Breast epithelium (tissue), 3 donors: ENCODE measurements at regions not wholly inside any gene's neighbourhood (a gene's known extent, or its start where the extent isn't known, plus 50 kb on each side); places are given as distances from the start of the nearest gene placed in this dataset.

Source experiments
- POLR2A ChIP-seq: fragments of 450-650 bp; IDR thresholded peaks from one replicate; pipeline ENCODE4 v1.6.1; 2016; ENCODE audit warnings: antibody characterized with exemption, mild to moderate bottlenecking, moderate library complexity
- POLR2AphosphoS5 ChIP-seq, 3 donors: sonication (generic); formaldehyde crosslinking; IDR thresholded peaks; one replicate each; pipeline ENCODE4 v1.6.1; 2017; ENCODE audit warnings: antibody characterized with exemption in 3 of 3
- TF ChIP-seq, protein P1 (sequence below), 3 donors: fragments of 450-650 bp; IDR thresholded peaks; one replicate each; pipeline ENCODE4 v1.5.1; 2016 to 2017; ENCODE audit warnings: antibody characterized with exemption in 3 of 3, mild to moderate bottlenecking in 3 of 3, moderate library complexity in 3 of 3

DNA sequence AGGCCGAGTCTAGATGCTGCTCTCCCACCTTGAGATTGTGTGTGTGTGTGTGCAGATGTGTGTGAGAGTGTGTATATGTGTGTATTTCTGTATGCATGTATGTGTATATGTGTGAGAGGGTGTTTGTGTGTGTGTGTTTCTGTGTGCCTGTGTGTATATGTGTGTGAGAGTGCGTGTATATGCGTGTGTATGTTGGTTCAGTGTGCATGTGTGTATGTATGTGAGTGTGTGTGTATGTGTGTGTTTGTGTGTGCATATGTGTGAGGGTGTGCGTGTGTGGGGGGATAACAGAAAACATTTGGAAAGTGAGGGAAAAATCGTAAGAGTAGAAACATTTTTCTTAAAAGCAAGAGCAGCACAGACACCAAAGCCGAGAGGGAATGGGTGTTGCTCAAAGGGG lies 309.1 kb downstream of the NDUFA10 start:
- TF ChIP-seq, protein P1, sequence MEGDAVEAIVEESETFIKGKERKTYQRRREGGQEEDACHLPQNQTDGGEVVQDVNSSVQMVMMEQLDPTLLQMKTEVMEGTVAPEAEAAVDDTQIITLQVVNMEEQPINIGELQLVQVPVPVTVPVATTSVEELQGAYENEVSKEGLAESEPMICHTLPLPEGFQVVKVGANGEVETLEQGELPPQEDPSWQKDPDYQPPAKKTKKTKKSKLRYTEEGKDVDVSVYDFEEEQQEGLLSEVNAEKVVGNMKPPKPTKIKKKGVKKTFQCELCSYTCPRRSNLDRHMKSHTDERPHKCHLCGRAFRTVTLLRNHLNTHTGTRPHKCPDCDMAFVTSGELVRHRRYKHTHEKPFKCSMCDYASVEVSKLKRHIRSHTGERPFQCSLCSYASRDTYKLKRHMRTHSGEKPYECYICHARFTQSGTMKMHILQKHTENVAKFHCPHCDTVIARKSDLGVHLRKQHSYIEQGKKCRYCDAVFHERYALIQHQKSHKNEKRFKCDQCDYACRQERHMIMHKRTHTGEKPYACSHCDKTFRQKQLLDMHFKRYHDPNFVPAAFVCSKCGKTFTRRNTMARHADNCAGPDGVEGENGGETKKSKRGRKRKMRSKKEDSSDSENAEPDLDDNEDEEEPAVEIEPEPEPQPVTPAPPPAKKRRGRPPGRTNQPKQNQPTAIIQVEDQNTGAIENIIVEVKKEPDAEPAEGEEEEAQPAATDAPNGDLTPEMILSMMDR (IDR thresholded peaks at IDR 0.05): no peak
- no peak for TF ChIP-seq POLR2AphosphoS5 (IDR thresholded peaks at IDR 0.05)
- no peak for TF ChIP-seq POLR2A
